Loucy (cell line): ENCODE measurements at regions not wholly inside any gene's neighbourhood (a gene's known extent, or its start where the extent isn't known, plus 50 kb on each side); places are given as distances from the start of the nearest gene placed in this dataset.

ENCODE experiments used
- H2AFZ ChIP-seq: fragments of 200-600 bp; sonication (generic); 2 replicates; pipeline ENCODE4 v1.6.0; 2016; ENCODE audit warnings: antibody characterized with exemption, mild to moderate bottlenecking, low read length, moderate library complexity
- H3F3A ChIP-seq: fragments of 200-600 bp; 2 replicates; pipeline ENCODE4 v1.6.0; 2016; ENCODE audit warnings: antibody characterized with exemption, low read depth, mild to moderate bottlenecking
- H3K27me3 ChIP-seq: fragments of 200-600 bp; sonication (generic); 2 replicates; pipeline ENCODE4 v1.6.1; 2014; ENCODE audit warnings: low read length, mild to moderate bottlenecking; ENCODE audit not compliant: insufficient read depth, poor library complexity, severe bottlenecking
- H3K36me3 ChIP-seq: fragments of 200-600 bp; sonication (generic); 2 replicates; pipeline ENCODE4 v1.6.1; 2016; ENCODE audit warnings: low read length; ENCODE audit not compliant: insufficient read depth
- H3K4me1 ChIP-seq: fragments of 200-600 bp; sonication (generic); 2 replicates; pipeline ENCODE4 v1.5.1; 2014; ENCODE audit warnings: low read length, mild to moderate bottlenecking; ENCODE audit not compliant: insufficient read depth, poor library complexity, severe bottlenecking
- H3K4me2 ChIP-seq: fragments of 200-600 bp; sonication (generic); 2 replicates; pipeline ENCODE4 v1.6.0; 2014; ENCODE audit warnings: antibody characterized with exemption, low read length, low read depth, mild to moderate bottlenecking; ENCODE audit not compliant: poor library complexity, severe bottlenecking
- H3K4me3 ChIP-seq: fragments of 200-600 bp; sonication (generic); 2 replicates; pipeline ENCODE4 v1.5.1; 2014; ENCODE audit warnings: low read length, mild to moderate bottlenecking, mixed read lengths; ENCODE audit not compliant: poor library complexity, severe bottlenecking
- H3K79me2 ChIP-seq: fragments of 200-600 bp; sonication (generic); 2 replicates; pipeline ENCODE4 v1.6.1; 2014; ENCODE audit warnings: low read length; ENCODE audit not compliant: insufficient read depth
- H3K9ac ChIP-seq: fragments of 200-600 bp; sonication (generic); 2 replicates; pipeline ENCODE4 v1.6.0; 2014; ENCODE audit warnings: mild to moderate bottlenecking, low read depth, low read length, moderate library complexity; ENCODE audit not compliant: poor library complexity, severe bottlenecking
- H3K9me2 ChIP-seq: fragments of 200-600 bp; sonication (generic); replicated peaks from 2 replicates; pipeline ENCODE4 v1.6.1; 2016; ENCODE audit warnings: low read depth, low read length, mixed read lengths
- H3K9me3 ChIP-seq: fragments of 200-600 bp; sonication (generic); 2 replicates; pipeline ENCODE4 v1.6.1; 2014; ENCODE audit warnings: mild to moderate bottlenecking, antibody characterized with exemption, low read length, low read depth; ENCODE audit not compliant: insufficient read depth
- H4K20me1 ChIP-seq: fragments of 200-600 bp; sonication (generic); 2 replicates; pipeline ENCODE4 v1.6.0; 2014; ENCODE audit warnings: antibody characterized with exemption, low read length, mild to moderate bottlenecking; ENCODE audit not compliant: insufficient read depth, poor library complexity, severe bottlenecking
- EZH2phosphoT487 ChIP-seq: fragments of 200-600 bp; IDR thresholded peaks from 2 replicates; pipeline ENCODE4 v1.6.1; 2018; ENCODE audit warnings: antibody characterized with exemption, mild to moderate bottlenecking, moderate library complexity, borderline replicate concordance
- TF ChIP-seq, protein P1 (sequence below): fragments of 200-600 bp; sonication (generic); conservative IDR thresholded peaks from 2 replicates; pipeline ENCODE4 v1.5.1; 2014; ENCODE audit warnings: mild to moderate bottlenecking, antibody characterized with exemption, low read length

- Histone ChIP-seq H3K79me2 (no peaks in the 10 kb centered on the region), H2AFZ (no peak overlapping the region), H3K4me3 (no peak overlapping the region), H3K4me2 (no peak overlapping the region), H3K9ac (no peak overlapping the region), H3K9me2 (no peaks in the 10 kb centered on the region), H3K36me3 (no peaks in the 10 kb centered on the region), H4K20me1 (no peaks in the 10 kb centered on the region), H3K27me3 (no peaks in the 10 kb centered on the region), H3K9me3 (no peaks in the 10 kb centered on the region), H3F3A (no peaks in the 10 kb centered on the region), H3K4me1 (no peaks in the 10 kb centered on the region)
- TF ChIP-seq EZH2phosphoT487: no peak
- TF ChIP-seq, protein P1, sequence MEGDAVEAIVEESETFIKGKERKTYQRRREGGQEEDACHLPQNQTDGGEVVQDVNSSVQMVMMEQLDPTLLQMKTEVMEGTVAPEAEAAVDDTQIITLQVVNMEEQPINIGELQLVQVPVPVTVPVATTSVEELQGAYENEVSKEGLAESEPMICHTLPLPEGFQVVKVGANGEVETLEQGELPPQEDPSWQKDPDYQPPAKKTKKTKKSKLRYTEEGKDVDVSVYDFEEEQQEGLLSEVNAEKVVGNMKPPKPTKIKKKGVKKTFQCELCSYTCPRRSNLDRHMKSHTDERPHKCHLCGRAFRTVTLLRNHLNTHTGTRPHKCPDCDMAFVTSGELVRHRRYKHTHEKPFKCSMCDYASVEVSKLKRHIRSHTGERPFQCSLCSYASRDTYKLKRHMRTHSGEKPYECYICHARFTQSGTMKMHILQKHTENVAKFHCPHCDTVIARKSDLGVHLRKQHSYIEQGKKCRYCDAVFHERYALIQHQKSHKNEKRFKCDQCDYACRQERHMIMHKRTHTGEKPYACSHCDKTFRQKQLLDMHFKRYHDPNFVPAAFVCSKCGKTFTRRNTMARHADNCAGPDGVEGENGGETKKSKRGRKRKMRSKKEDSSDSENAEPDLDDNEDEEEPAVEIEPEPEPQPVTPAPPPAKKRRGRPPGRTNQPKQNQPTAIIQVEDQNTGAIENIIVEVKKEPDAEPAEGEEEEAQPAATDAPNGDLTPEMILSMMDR: no peak
Measured at GRCh38 chr5:166672431-166672830, 1619.0 kb upstream of the WWC1 start.

DNA sequence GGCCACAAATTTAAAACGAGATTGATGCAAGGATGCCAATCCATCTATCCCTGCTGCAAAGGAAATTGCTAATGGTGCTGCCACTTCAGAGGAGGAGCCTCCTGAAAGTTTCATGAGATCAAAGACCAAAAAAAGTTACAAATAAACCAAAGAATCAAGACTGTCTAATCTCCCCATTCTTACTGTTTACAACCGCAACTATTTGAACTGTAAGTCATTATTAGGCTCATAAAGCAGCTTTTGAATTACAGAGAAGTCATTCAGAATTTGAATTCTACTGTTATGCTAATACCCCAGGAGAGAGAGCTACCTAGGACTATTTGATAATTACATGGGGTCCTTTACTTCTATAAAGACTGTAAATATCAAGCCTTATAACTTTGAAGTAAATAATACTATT lies 1613.6 kb upstream of the WWC1 start:
- no peak overlapping the region for H3K9ac ChIP-seq
- H3K4me1 ChIP-seq: no peaks in the 10 kb centered on the region
- TF ChIP-seq, protein P1: no peak
- TF ChIP-seq EZH2phosphoT487: no peak
- H2AFZ ChIP-seq: no peak overlapping the region
- no peaks in the 10 kb centered on the region for H3K27me3 ChIP-seq
- no peaks in the 10 kb centered on the region for H3K9me2 ChIP-seq
- no peaks in the 10 kb centered on the region for H3K9me3 ChIP-seq
- H3F3A ChIP-seq: no peaks in the 10 kb centered on the region
- H3K36me3 ChIP-seq: no peaks in the 10 kb centered on the region
- no peak overlapping the region for H3K4me2 ChIP-seq
- H3K4me3 ChIP-seq: no peak overlapping the region
- no peaks in the 10 kb centered on the region for H3K79me2 ChIP-seq
- H4K20me1 ChIP-seq: no peaks in the 10 kb centered on the region

GRCh38 chr5:166679331-166679730 lies 1612.1 kb upstream of the WWC1 start:
- TF ChIP-seq, protein P1: no peak
- no peak for TF ChIP-seq EZH2phosphoT487
- H3K9me2 ChIP-seq: no peaks in the 10 kb centered on the region
- H3K27me3 ChIP-seq: no peaks in the 10 kb centered on the region
- no peaks in the 10 kb centered on the region for H3K36me3 ChIP-seq
- no peak overlapping the region for H3K4me2 ChIP-seq
- H3K9ac ChIP-seq: no peak overlapping the region
- H3K9me3 ChIP-seq: no peaks in the 10 kb centered on the region
- H3K4me3 ChIP-seq: no peak overlapping the region
- H3K79me2 ChIP-seq: no peaks in the 10 kb centered on the region
- H3F3A ChIP-seq: no peaks in the 10 kb centered on the region
- H2AFZ ChIP-seq: no peak overlapping the region
- H3K4me1 ChIP-seq: no peaks in the 10 kb centered on the region
- H4K20me1 ChIP-seq: no peaks in the 10 kb centered on the region
